ENCODE measurements at regions not wholly inside any gene's neighbourhood (a gene's known extent, or its start where the extent isn't known, plus 50 kb on each side); places are given as distances from the start of the nearest gene placed in this dataset.

- DNase-seq (ENCODE audit: low read depth), result no peak
Observed at GRCh38 chr1:86296305-86297205, 99.6 kb downstream of the ODF2L start.

DNA sequence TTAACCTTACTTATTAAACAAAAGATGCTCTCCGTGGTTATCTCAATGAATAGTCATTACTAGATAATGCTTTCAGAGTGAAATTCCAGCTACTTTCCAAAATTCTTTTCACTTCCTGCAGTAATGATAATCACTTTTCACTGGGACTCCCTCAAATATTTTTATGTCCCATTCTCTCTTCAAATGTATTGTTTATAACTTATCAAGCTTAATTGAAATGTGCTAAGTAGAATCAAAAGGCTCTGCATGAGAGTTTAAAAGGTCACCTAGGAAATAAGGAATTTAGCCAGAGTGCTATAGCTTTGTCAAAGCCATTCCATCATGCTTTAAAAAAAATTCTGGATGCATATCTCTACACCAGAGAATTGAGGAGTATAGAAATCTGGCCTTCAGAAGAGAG, 106.4 kb downstream of the ODF2L start:
- DNase-seq (ENCODE audit: low read depth), result no peak
- TF ChIP-seq, protein P1, sequence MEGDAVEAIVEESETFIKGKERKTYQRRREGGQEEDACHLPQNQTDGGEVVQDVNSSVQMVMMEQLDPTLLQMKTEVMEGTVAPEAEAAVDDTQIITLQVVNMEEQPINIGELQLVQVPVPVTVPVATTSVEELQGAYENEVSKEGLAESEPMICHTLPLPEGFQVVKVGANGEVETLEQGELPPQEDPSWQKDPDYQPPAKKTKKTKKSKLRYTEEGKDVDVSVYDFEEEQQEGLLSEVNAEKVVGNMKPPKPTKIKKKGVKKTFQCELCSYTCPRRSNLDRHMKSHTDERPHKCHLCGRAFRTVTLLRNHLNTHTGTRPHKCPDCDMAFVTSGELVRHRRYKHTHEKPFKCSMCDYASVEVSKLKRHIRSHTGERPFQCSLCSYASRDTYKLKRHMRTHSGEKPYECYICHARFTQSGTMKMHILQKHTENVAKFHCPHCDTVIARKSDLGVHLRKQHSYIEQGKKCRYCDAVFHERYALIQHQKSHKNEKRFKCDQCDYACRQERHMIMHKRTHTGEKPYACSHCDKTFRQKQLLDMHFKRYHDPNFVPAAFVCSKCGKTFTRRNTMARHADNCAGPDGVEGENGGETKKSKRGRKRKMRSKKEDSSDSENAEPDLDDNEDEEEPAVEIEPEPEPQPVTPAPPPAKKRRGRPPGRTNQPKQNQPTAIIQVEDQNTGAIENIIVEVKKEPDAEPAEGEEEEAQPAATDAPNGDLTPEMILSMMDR (IDR thresholded peaks at IDR 0.05; ENCODE audit: control insufficient read depth, insufficient read depth, low read depth, low read length, missing control alignments), result no peak
- no peak overlapping the region for H3K4me3 ChIP-seq (ENCODE audit: control insufficient read depth, low read depth, low read length)

More at GRCh38 chr1:86296305-86297205, 99.6 kb downstream of the ODF2L start:
- TF ChIP-seq, protein P1 (IDR thresholded peaks at IDR 0.05; ENCODE audit: control insufficient read depth, insufficient read depth, low read depth, low read length, missing control alignments), result no peak
- no peak overlapping the region for H3K4me3 ChIP-seq (ENCODE audit: control insufficient read depth, low read depth, low read length)

- no peak for DNase-seq (ENCODE audit: low read depth)
- TF ChIP-seq, protein P1 (IDR thresholded peaks at IDR 0.05; ENCODE audit: control insufficient read depth, insufficient read depth, low read depth, low read length, missing control alignments), result no peak
- no peak overlapping the region for H3K4me3 ChIP-seq (ENCODE audit: control insufficient read depth, low read depth, low read length)
Observed at GRCh38 chr1:86289161-86289560, 107.0 kb downstream of the ODF2L start.

- DNase-seq (ENCODE audit: low read depth), result no peak
- H3K4me3 ChIP-seq (ENCODE audit: control insufficient read depth, low read depth, low read length), result no peak overlapping the region
- TF ChIP-seq, protein P1 (IDR thresholded peaks at IDR 0.05; ENCODE audit: control insufficient read depth, insufficient read depth, low read depth, low read length, missing control alignments), result no peak
Observed at GRCh38 chr1:86288586-86289147, 107.5 kb downstream of the ODF2L start.

DNA sequence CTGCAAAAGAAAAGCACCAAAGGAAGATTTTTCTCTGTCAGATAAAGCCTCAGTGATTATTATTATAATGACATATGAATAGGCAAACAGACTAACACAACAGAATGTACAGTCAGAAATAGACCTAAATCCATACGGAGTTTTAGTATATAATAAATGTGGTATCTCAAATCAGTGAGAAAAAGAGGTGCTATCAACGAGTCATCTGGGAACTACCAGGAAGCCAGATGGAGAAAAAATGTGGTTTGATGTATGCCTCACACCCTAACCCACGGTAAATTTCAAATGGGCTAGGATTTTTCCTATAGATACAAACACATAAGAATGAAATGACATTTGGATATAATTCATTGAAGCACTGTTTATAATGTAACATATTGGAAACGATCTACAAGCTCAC, 110.3 kb downstream of the ODF2L start:
- TF ChIP-seq, protein P1 (IDR thresholded peaks at IDR 0.05; ENCODE audit: control insufficient read depth, insufficient read depth, low read depth, low read length, missing control alignments), result no peak
- H3K4me3 ChIP-seq (ENCODE audit: control insufficient read depth, low read depth, low read length), result no peak overlapping the region
- no peak for DNase-seq (ENCODE audit: low read depth)

- no peak overlapping the region for H3K4me3 ChIP-seq (ENCODE audit: control insufficient read depth, low read depth, low read length)
- no peak for DNase-seq (ENCODE audit: low read depth)
- TF ChIP-seq, protein P1 (IDR thresholded peaks at IDR 0.05; ENCODE audit: control insufficient read depth, insufficient read depth, low read depth, low read length, missing control alignments), result no peak
Observed at GRCh38 chr1:86282611-86283010, 113.5 kb downstream of the ODF2L start.

Data from AG09309 (cell line).